ENCODE measurements at regions not wholly inside any gene's neighbourhood (a gene's known extent, or its start where the extent isn't known, plus 50 kb on each side); places are given as distances from the start of the nearest gene placed in this dataset.

- TF ChIP-seq POLR2A (IDR thresholded peaks at IDR 0.05) (no peak), CTCF (IDR thresholded peaks at IDR 0.05) (no peak)
Measured at GRCh38 chr2:64932371-64933216, 56.6 kb upstream of the SLC1A4 start.
